ENCODE measurements at regions not wholly inside any gene's neighbourhood (a gene's known extent, or its start where the extent isn't known, plus 50 kb on each side); places are given as distances from the start of the nearest gene placed in this dataset.

GRCh38 chr4:11910812-11911211, 482.1 kb upstream of the HS3ST1 start:
- no peak for DNase-seq (ENCODE audit: low read depth)

GRCh38 chr4:11908712-11909111, 480.0 kb upstream of the HS3ST1 start:
- no peak for DNase-seq (ENCODE audit: low read depth)

- no peak for DNase-seq (ENCODE audit: low read depth)
Observed at GRCh38 chr4:11908205-11908604, 479.5 kb upstream of the HS3ST1 start.

GRCh38 chr4:11904846-11905739, 476.4 kb upstream of the HS3ST1 start:
- no peak for DNase-seq (ENCODE audit: low read depth)

- DNase-seq (ENCODE audit: low read depth), result no peak
Observed at GRCh38 chr4:11904117-11904535, 475.4 kb upstream of the HS3ST1 start.

GRCh38 chr4:11901089-11901488, 472.4 kb upstream of the HS3ST1 start:
- no peak for DNase-seq (ENCODE audit: low read depth)

- DNase-seq (ENCODE audit: low read depth), result no peak
Observed at GRCh38 chr4:11900359-11900758, 471.7 kb upstream of the HS3ST1 start.

- no peak for DNase-seq (ENCODE audit: low read depth)
Observed at GRCh38 chr4:11898796-11899195, 470.1 kb upstream of the HS3ST1 start.

GRCh38 chr4:11895766-11896165, 467.1 kb upstream of the HS3ST1 start:
- no peak for DNase-seq (ENCODE audit: low read depth)

GRCh38 chr4:11894977-11895376, 466.3 kb upstream of the HS3ST1 start:
- no peak for DNase-seq (ENCODE audit: low read depth)

- no peak for DNase-seq (ENCODE audit: low read depth)
Observed at GRCh38 chr4:11894221-11894620, 465.5 kb upstream of the HS3ST1 start.

GRCh38 chr4:11889099-11889498, 460.4 kb upstream of the HS3ST1 start:
- DNase-seq (ENCODE audit: low read depth), result no peak

GRCh38 chr4:11881947-11882346, 453.3 kb upstream of the HS3ST1 start:
- no peak for DNase-seq (ENCODE audit: low read depth)

- DNase-seq (ENCODE audit: low read depth), result no peak
Observed at GRCh38 chr4:11881364-11881763, 452.7 kb upstream of the HS3ST1 start.

GRCh38 chr4:11878241-11878640, 449.5 kb upstream of the HS3ST1 start:
- DNase-seq (ENCODE audit: low read depth), result no peak

GRCh38 chr4:11876104-11876503, 447.4 kb upstream of the HS3ST1 start:
- DNase-seq (ENCODE audit: low read depth), result no peak

- no peak for DNase-seq (ENCODE audit: low read depth)
Observed at GRCh38 chr4:11869191-11869870, 440.6 kb upstream of the HS3ST1 start.

GRCh38 chr4:11866391-11866790, 437.7 kb upstream of the HS3ST1 start:
- no peak for DNase-seq (ENCODE audit: low read depth)

- no peak for DNase-seq (ENCODE audit: low read depth)
Observed at GRCh38 chr4:11860996-11861395, 432.3 kb upstream of the HS3ST1 start.

GRCh38 chr4:11857881-11858280, 429.2 kb upstream of the HS3ST1 start:
- DNase-seq (ENCODE audit: low read depth), result no peak

- no peak for DNase-seq (ENCODE audit: low read depth)
Observed at GRCh38 chr4:11847167-11847566, 418.5 kb upstream of the HS3ST1 start.

- no peak for DNase-seq (ENCODE audit: low read depth)
Observed at GRCh38 chr4:11843927-11844326, 415.2 kb upstream of the HS3ST1 start.

GRCh38 chr4:11843340-11843739, 414.6 kb upstream of the HS3ST1 start:
- DNase-seq (ENCODE audit: low read depth), result no peak

Measured in activated T-cell treated with anti-CD3 and anti-CD28 coated beads for 1 hour (primary cell).